ENCODE measurements at regions not wholly inside any gene's neighbourhood (a gene's known extent, or its start where the extent isn't known, plus 50 kb on each side); places are given as distances from the start of the nearest gene placed in this dataset.

- DNase-seq: no peak
Observed at GRCh38 chr14:104369208-104369607, 210.4 kb upstream of the C14orf180 start.

- DNase-seq: no peak
Observed at GRCh38 chr14:104370256-104370870, 209.2 kb upstream of the C14orf180 start.

- DNase-seq: no peak
Observed at GRCh38 chr14:104371031-104371430, 208.5 kb upstream of the C14orf180 start.

- DNase-seq: no peak
Observed at GRCh38 chr14:104371917-104372316, 207.6 kb upstream of the C14orf180 start.

GRCh38 chr14:104372390-104373054 is 207.0 kb upstream of the C14orf180 start:
- DNase-seq: no peak

- no peak for DNase-seq
Observed at GRCh38 chr14:104373055-104373854, 206.3 kb upstream of the C14orf180 start.

GRCh38 chr14:104373855-104374717 is 205.5 kb upstream of the C14orf180 start:
- DNase-seq: no peak

- no peak for DNase-seq
Observed at GRCh38 chr14:104374718-104375080, 204.9 kb upstream of the C14orf180 start.

GRCh38 chr14:104375551-104376201 is 203.9 kb upstream of the C14orf180 start:
- DNase-seq: no peak

GRCh38 chr14:104376202-104377140 is 203.1 kb upstream of the C14orf180 start:
- DNase-seq: no peak

GRCh38 chr14:104377256-104377655 is 202.3 kb upstream of the C14orf180 start:
- DNase-seq: no peak

GRCh38 chr14:104378698-104379113 is 200.9 kb upstream of the C14orf180 start:
- no peak for DNase-seq

- no peak for DNase-seq
Observed at GRCh38 chr14:104382361-104383087, 197.0 kb upstream of the C14orf180 start.

GRCh38 chr14:104383088-104383995 is 196.2 kb upstream of the C14orf180 start:
- no peak for DNase-seq

GRCh38 chr14:104383996-104384775 is 195.4 kb upstream of the C14orf180 start:
- no peak for DNase-seq

GRCh38 chr14:104384776-104385071 is 194.8 kb upstream of the C14orf180 start:
- no peak for DNase-seq

- DNase-seq: no peak
Observed at GRCh38 chr14:104385111-104385510, 194.5 kb upstream of the C14orf180 start.

All from muscle of arm (tissue), 1 donor.